Panc1 (cell line): ENCODE measurements at regions not wholly inside any gene's neighbourhood (a gene's known extent, or its start where the extent isn't known, plus 50 kb on each side); places are given as distances from the start of the nearest gene placed in this dataset.

Source experiments
- CTCF ChIP-seq: fragments of 450-650 bp; IDR thresholded peaks from 2 replicates; pipeline ENCODE4 v1.5.1; 2017; ENCODE audit warnings: mild to moderate bottlenecking
- POLR2AphosphoS5 ChIP-seq: IDR thresholded peaks from 2 replicates; pipeline ENCODE4 v1.6.1; 2012; ENCODE audit warnings: mild to moderate bottlenecking, low read depth, low read length, moderate library complexity
- REST ChIP-seq, 2 experiments: IDR thresholded peaks; 2 replicates each; pipeline ENCODE4 v1.6.1; 2011 to 2012; ENCODE audit warnings: low read depth in 2 of 2, control low read depth in 1 of 2, low read length in 1 of 2, mild to moderate bottlenecking in 1 of 2, moderate library complexity in 1 of 2; ENCODE audit not compliant: insufficient read depth in 1 of 2
- TCF7L2 ChIP-seq: IDR thresholded peaks from 2 replicates; pipeline ENCODE4 v1.6.1; 2011; ENCODE audit warnings: mild to moderate bottlenecking, low read depth, low read length, inconsistent platforms

- no peak for TF ChIP-seq CTCF
- TF ChIP-seq POLR2AphosphoS5: no peak
- TF ChIP-seq TCF7L2: no peak
- no peak for TF ChIP-seq REST (IDR thresholded peaks at IDR 0.05; ENCODE audit: insufficient read depth in 1 of 2, low read depth in 2 of 2, low read length in 1 of 2)
Measured at GRCh38 chr6:167565388-167565787, 240.5 kb downstream of the TTLL2 start.
